Mucosa of descending colon (tissue), 3 donors: ENCODE measurements at regions not wholly inside any gene's neighbourhood (a gene's known extent, or its start where the extent isn't known, plus 50 kb on each side); places are given as distances from the start of the nearest gene placed in this dataset.

ENCODE experiments used
- ATAC-seq: fragments of 200-7000 bp; cut with Tn5 transposase; one replicate; pipeline ENCODE4 v1.9.1; 2020; ENCODE audit warnings: mild to moderate bottlenecking, moderate library complexity
- DNase-seq, 3 donors: peaks; one replicate each; pipeline ENCODE4 v3.0.0-alpha.2; 2020
- H3K36me3 ChIP-seq: fragments of 200-600 bp; one replicate; pipeline ENCODE4 v1.8.0; 2021; ENCODE audit warnings: low read depth, mild to moderate bottlenecking
- H3K4me1 ChIP-seq: fragments of 200-600 bp; one replicate; pipeline ENCODE4 v1.8.0; 2021; ENCODE audit warnings: low read depth, mild to moderate bottlenecking
- H3K4me3 ChIP-seq: fragments of 200-600 bp; one replicate; pipeline ENCODE4 v1.8.0; 2021; ENCODE audit warnings: mild to moderate bottlenecking
- H3K9me3 ChIP-seq: fragments of 200-600 bp; one replicate; pipeline ENCODE4 v1.8.0; 2021; ENCODE audit warnings: mild to moderate bottlenecking
- CTCF ChIP-seq: fragments of 200-600 bp; IDR thresholded peaks from one replicate; pipeline ENCODE4 v1.8.0; 2022; ENCODE audit warnings: antibody characterized with exemption, mild to moderate bottlenecking
- intact Hi-C, 2 donors: fragments of 100-400 bp; cut with DNase I in 1 of 2; cut with micrococcal nuclease in 1 of 2; formaldehyde crosslinking; loops; one replicate each; pipeline versions ENCODE4 v1.11.0 to v1.11.1; 2022; cut with DNase I, micrococcal nuclease
- donor health status: DM: no; HTN: no; CAD: no; lungs with moderate emphysema.
- donor health status: DM: no; HTN: no; CAD: no.
- donor health status: DM: no; HTN: yes; CAD: no.

- no peak for ATAC-seq
- Histone ChIP-seq H3K36me3 (no peaks in the 10 kb centered on the region), H3K4me1 (peaks cover 25% of the 10 kb centered on the region), H3K9me3 (no peaks in the 10 kb centered on the region), H3K4me3 (no peak overlapping the region)
- intact Hi-C loops: no loop called here
- TF ChIP-seq CTCF: no peak
- no peak for DNase-seq
Observed at GRCh38 chr15:91537856-91538255, 315.7 kb upstream of the SLCO3A1 start.

GRCh38 chr15:91538782-91539181 is 314.7 kb upstream of the SLCO3A1 start:
- intact Hi-C loops: no loop called here
- Histone ChIP-seq H3K4me1 (peaks cover 25% of the 10 kb centered on the region), H3K4me3 (no peak overlapping the region), H3K9me3 (no peaks in the 10 kb centered on the region), H3K36me3 (no peaks in the 10 kb centered on the region)
- ATAC-seq (no peak), DNase-seq (no peak)
- TF ChIP-seq CTCF: no peak

- Histone ChIP-seq H3K36me3 (no peaks in the 10 kb centered on the region), H3K4me1 (peaks cover 19% of the 10 kb centered on the region), H3K4me3 (no peak overlapping the region), H3K9me3 (no peaks in the 10 kb centered on the region)
- intact Hi-C loops: no loop called here
- TF ChIP-seq CTCF: no peak
- ATAC-seq (no peak), DNase-seq (no peak)
Observed at GRCh38 chr15:91541286-91541685, 312.2 kb upstream of the SLCO3A1 start.

GRCh38 chr15:91542226-91542625 is 311.3 kb upstream of the SLCO3A1 start:
- intact Hi-C loops: no loop called here
- Histone ChIP-seq H3K4me3 (no peak overlapping the region), H3K4me1 (peaks cover 10% of the 10 kb centered on the region), H3K36me3 (no peaks in the 10 kb centered on the region), H3K9me3 (no peaks in the 10 kb centered on the region)
- DNase-seq: no peak
- ATAC-seq: no peak
- TF ChIP-seq CTCF: no peak

GRCh38 chr15:91547356-91547755 is 306.2 kb upstream of the SLCO3A1 start:
- intact Hi-C loops: no loop called here
- no peak for TF ChIP-seq CTCF
- Histone ChIP-seq H3K4me1 (no peaks in the 10 kb centered on the region), H3K4me3 (no peak overlapping the region), H3K9me3 (no peaks in the 10 kb centered on the region), H3K36me3 (no peaks in the 10 kb centered on the region)
- no peak for ATAC-seq
- DNase-seq: no peak

- no peak for ATAC-seq
- no peaks in the 10 kb centered on the region for H3K4me1 ChIP-seq
- TF ChIP-seq CTCF: no peak
- H3K36me3 ChIP-seq: no peaks in the 10 kb centered on the region
- intact Hi-C loops: no loop called here
- DNase-seq: no peak
- H3K4me3 ChIP-seq: no peak overlapping the region
- no peaks in the 10 kb centered on the region for H3K9me3 ChIP-seq
Observed at GRCh38 chr15:91548549-91548948, 305.0 kb upstream of the SLCO3A1 start.
